Stimulated activated CD8-positive, alpha-beta memory T cell treated with anti-CD3 and anti-CD28 coated beads, Interleukin-4, amount 100 ng/mL, for 48 hours (primary cell): ENCODE measurements at regions not wholly inside any gene's neighbourhood (a gene's known extent, or its start where the extent isn't known, plus 50 kb on each side); places are given as distances from the start of the nearest gene placed in this dataset.
A peak's percentile ranks its signal among the peaks of the same experiment; 100 is the strongest.
"Not testable (repeated sequence)": the region's sequence is repeated elsewhere in the genome, so short reads cannot be mapped to it uniquely, and the experiment has no call there.

Experiments
- DNase-seq: peaks from one replicate; pipeline ENCODE4 v3.0.0-alpha.2; 2020

GRCh38 chr3:161694682-161695564, 198.3 kb downstream of the OTOL1 start:
- DNase-seq = no peak

GRCh38 chr3:161695811-161696210, 199.2 kb downstream of the OTOL1 start:
- DNase-seq = no peak

GRCh38 chr3:161700998-161701397, 204.4 kb downstream of the OTOL1 start:
- DNase-seq = no peak

- not testable (repeated sequence) for DNase-seq
These were observed 210.6 kb downstream of the OTOL1 start for GRCh38 chr3:161707253-161707652.

- DNase-seq = no peak
These were observed 217.1 kb downstream of the OTOL1 start for GRCh38 chr3:161713731-161714130.

GRCh38 chr3:161731968-161732367, 235.4 kb downstream of the OTOL1 start:
- no peak for DNase-seq

DNA sequence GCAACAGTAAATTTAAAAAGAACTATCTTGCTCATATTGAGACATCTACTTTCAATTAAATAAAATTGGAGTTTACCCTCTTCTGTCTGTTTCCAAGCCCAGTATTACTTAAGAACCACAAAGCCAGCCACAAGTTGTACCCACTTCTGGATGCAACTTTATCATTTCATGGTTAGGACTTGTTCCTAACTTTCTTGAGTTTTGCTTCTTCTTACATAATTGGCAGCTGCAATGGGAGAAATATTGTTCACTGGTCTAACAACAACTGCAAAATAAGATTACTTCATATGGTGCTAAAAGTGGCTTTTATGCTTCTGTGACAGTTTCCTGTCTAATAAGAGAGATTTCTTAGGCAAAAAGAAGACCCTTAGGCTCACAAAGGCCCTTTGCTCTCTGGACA, 240.6 kb downstream of the OTOL1 start:
- DNase-seq = no peak

GRCh38 chr3:161740421-161740820, 243.8 kb downstream of the OTOL1 start:
- DNase-seq = no peak

DNA sequence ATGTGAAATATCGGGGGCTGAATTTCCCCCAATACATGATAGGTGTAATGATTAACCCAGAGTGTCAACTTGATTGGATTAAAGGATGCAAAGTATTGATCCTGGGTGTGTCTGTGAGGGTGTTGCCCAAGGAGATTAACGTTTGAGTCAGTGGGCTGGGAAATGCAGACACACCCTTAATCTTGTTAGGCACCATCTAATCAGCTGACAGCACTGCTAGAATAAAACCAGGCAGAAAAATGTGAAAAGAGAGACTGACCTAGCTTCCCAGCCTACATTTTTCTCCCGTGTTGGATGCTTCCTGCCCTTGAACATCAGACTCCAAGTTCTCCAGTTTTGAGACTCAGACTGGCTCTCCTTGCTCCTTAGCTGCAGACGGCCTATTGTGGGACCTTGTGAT, 247.8 kb downstream of the OTOL1 start:
- no peak for DNase-seq

GRCh38 chr3:161745741-161746140, 249.1 kb downstream of the OTOL1 start:
- no peak for DNase-seq

GRCh38 chr3:161748049-161748448, 251.4 kb downstream of the OTOL1 start:
- DNase-seq = no peak

DNA sequence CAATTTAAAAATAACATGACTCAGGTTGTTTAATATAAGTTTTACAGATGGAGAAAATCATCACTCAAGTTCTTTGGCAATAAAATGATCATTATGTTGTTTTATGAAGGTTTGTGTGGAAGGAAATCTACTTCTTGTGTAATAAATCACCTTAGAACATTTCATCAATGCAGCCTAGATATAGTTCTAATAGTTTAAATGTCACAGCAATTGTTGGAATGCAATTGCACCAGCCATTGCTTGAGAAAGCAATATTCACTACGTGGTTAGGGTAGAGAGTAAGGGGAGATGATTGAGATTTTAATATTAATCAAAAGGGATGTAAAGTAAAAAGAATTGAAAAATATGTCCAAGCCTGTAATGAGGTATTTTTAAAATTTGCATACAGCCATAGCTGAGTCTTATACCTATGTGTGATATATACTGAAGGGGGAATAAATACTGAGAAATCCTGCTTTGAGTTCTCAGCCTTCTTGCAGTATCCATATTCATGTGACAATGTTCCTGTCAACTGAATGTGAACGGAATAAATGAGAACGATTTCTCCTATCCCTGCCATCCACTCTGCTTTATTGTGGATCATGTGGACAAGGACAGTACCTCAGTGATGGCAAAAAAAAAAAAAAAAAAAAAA, 257.9 kb downstream of the OTOL1 start:
- no peak for DNase-seq

DNA sequence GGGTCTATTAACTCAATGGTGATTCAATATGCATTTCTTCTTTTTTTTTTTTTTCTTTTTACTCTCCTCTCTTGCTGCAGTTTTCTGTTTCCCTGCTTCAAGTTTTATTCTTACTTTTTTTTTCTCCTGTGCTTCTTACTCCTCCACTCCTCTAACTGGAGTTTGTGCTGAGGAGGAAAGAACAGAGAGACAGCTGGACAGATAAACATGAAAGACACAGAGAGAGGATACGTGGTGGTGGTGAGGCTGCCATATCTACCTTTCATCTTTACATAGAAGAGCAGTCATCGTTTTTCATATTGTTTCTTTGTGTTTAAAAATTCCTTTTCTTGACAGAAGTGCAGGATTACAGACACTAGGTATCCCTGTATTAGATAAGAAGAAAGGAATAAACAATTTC, 262.8 kb downstream of the OTOL1 start:
- no peak for DNase-seq

GRCh38 chr3:161766331-161766730, 269.7 kb downstream of the OTOL1 start:
- DNase-seq = no peak

DNA sequence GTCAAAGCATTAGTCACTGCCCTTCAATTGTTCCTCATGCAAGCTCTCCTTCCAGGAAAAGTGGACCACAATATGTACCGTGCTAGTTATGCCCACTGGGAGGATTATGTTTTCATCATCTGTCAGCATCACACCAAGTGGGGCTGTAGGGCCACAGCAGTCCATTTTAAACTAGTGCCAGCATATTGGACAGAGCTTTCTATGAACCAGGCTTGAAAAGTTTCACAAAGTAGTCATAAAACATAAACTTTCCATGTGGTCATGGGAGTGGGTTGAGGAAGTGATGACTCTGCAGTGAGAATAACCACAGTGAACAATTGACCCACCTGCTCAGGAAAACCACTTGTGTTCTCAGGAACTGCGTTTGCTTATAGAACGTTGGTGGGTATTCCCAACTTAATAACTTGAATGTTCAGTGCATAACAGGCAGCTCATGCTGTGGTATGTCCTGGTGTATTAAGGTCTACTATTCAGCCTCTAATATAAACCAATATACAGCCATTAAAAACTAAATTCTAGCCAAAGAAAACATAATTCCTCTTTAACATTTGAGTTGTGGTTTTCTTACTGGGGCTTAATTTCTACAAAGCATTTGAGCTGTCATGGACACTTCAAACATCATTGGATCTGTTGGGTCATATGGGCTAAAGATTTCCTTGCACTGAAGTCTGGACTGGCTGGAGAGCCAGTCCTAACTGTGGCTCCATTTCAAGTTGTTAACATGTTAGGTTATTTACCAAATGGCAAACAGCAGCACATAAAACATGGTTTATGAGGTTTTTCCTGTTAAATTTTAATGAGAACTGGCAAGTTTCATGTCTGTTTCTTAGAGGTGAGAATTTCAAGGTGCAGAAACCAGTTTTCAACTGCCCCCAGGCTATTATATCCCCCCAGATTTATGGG, 274.1 kb downstream of the OTOL1 start:
- DNase-seq = peak; percentile 22

GRCh38 chr3:161781381-161781780, 284.8 kb downstream of the OTOL1 start:
- DNase-seq = no peak

DNA sequence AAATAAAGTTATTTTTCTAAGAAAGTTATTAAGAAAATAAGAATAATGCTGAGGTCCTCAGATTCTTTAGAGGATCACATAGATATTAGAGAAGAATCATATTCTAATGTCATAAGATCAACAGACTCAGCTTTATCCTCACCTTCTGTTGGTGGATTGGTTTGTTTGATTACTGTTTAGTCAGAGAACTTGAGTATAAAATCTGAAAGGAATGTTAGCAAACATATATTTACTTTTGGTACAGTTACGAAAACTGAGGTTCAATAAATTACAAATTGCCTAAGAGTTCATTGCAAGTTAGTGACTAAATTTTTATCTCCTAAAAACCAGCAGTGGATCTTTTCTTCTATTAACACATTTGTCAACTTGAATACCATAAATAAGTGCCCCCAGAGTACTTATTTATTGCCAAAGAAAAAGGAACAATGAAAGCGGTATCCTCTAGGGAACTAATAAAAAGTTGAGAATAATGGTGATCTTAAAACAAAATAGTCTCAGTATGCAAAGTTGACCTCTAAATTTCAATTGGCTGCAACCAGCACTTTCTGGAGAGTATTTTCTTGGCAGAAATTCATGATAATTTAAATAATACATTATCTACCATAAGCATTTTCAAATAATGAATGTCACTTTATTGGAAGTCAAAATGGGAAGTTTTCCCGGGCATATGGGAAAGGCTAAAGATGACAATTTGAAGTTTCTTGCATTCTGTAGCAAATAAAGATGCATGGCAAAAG, 296.8 kb downstream of the OTOL1 start:
- DNase-seq = no peak

DNA sequence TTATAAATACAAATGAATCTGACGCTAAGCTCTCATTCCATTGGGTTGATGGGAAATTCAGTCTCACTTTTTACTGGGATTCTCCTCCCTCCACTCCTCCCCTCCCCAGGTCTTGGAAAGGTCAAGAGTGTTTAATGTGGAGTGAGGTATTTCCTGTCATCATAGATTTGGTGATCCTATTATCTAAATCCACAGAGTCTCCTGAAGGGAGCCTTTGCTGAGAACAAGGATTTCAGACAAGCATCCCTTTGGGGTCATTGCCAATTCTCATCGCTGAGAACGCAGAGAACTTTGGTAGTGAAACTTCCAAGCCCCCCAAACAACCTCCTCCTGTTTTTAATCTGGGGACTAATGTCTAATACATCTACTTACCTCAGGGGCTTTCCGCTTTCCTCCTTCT, 297.9 kb downstream of the OTOL1 start:
- DNase-seq = no peak

DNA sequence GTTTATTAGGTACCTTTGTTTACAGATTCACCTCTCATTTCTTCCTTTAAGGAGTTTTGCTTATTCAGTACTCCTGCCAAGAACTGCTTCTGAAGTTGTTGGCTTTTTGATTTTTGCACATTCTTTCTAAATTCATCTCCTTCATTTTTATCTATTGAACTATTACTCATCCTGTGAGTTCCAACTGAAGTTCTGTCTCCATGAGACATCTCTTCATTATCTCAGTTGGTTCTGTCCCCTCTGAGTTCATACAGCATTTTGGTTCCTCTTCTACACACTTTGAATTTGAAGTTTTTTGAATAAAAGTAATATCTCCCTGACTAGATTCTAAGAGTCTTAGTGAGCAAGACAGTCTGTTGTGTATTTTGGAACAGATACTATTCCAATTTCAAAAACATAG, 299.7 kb downstream of the OTOL1 start:
- no peak for DNase-seq

DNA sequence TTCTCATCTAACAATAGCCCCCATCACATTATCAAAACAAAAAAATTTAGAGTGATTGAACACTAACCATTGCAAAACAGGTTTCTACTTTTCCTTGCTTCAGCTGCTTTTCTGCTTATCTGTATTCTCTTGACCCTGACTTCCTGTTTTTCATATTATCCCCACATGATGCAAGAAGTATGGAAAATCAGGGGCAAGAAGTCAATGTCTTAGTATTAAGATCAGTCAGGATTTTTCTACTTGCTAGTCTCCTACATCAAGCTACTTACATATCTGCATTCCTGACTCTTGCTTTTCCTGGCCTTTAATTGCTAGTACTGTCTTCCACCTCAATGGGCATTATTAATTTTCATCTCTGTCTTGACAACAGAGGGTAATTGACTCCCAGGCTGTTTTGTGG, 300.2 kb downstream of the OTOL1 start:
- no peak for DNase-seq

GRCh38 chr3:161798016-161798415, 301.4 kb downstream of the OTOL1 start:
- DNase-seq = no peak

GRCh38 chr3:161800985-161801559, 304.5 kb downstream of the OTOL1 start:
- no peak for DNase-seq
